ENCODE measurements at regions not wholly inside any gene's neighbourhood (a gene's known extent, or its start where the extent isn't known, plus 50 kb on each side); places are given as distances from the start of the nearest gene placed in this dataset.

DNA sequence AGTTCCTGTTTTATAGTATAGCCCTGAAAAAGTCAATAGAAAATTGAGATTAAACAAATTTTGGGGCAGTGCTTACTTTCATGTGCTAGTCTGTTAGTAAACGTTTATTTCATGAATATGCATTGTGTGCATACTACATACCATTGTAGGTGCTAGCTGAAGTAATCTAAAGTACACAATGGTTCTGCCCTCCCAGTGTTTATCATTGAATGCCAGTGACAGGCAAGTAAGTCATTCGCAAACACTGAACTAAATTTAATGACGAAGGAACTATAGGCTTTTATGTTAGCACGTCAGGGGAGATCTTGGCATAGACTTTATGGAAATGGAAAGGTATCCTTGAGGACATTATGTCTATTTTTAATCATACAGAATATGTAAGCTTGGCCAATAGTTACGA, 426.9 kb upstream of the EPHA5 start:
- TF ChIP-seq, protein P1, sequence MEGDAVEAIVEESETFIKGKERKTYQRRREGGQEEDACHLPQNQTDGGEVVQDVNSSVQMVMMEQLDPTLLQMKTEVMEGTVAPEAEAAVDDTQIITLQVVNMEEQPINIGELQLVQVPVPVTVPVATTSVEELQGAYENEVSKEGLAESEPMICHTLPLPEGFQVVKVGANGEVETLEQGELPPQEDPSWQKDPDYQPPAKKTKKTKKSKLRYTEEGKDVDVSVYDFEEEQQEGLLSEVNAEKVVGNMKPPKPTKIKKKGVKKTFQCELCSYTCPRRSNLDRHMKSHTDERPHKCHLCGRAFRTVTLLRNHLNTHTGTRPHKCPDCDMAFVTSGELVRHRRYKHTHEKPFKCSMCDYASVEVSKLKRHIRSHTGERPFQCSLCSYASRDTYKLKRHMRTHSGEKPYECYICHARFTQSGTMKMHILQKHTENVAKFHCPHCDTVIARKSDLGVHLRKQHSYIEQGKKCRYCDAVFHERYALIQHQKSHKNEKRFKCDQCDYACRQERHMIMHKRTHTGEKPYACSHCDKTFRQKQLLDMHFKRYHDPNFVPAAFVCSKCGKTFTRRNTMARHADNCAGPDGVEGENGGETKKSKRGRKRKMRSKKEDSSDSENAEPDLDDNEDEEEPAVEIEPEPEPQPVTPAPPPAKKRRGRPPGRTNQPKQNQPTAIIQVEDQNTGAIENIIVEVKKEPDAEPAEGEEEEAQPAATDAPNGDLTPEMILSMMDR (conservative IDR thresholded peaks at IDR 0.05; ENCODE audit: low read depth, low read length) = no peak
- TF ChIP-seq EZH2 (IDR thresholded peaks at IDR 0.05; ENCODE audit: borderline replicate concordance, low read depth, low read length, poor library complexity, severe bottlenecking) = no peak
